HG03159 (cell line): ENCODE measurements at regions not wholly inside any gene's neighbourhood (a gene's known extent, or its start where the extent isn't known, plus 50 kb on each side); places are given as distances from the start of the nearest gene placed in this dataset.
A peak's percentile ranks its signal among the peaks of the same experiment; 100 is the strongest.
"Not testable (repeated sequence)": the region's sequence is repeated elsewhere in the genome, so short reads cannot be mapped to it uniquely, and the experiment has no call there.

Experiments
- ATAC-seq: cut with Tn5 transposase; IDR thresholded peaks from one replicate; pipeline ENCODE4 v1.9.1; 2021; ENCODE audit warnings: mild to moderate bottlenecking, moderate library complexity; ENCODE audit not compliant: unreplicated experiment

- no peak for ATAC-seq
These were observed 247.0 kb upstream of the MAF start for GRCh38 chr16:79847569-79847968.

- no peak for ATAC-seq
These were observed 246.6 kb upstream of the MAF start for GRCh38 chr16:79847101-79847500.

DNA sequence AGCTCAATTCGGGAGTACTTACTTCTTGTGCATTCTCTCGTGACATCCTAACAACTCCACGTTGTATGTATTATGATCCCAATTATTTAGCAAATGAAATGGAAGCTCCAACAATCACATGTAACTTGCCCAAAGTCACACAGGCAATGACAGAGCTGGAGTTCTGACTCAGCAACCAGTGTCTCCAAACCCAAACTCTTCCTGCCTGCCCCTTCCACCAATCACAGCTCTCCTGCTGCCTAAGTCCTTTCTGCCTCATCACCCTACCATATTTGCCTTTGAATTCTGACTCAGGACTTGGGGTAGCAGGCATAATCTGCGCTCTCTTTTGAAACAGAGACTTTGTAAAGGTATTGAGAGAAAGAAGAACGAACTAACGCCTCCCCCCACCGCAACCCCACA is 245.2 kb upstream of the MAF start:
- ATAC-seq: no peak

DNA sequence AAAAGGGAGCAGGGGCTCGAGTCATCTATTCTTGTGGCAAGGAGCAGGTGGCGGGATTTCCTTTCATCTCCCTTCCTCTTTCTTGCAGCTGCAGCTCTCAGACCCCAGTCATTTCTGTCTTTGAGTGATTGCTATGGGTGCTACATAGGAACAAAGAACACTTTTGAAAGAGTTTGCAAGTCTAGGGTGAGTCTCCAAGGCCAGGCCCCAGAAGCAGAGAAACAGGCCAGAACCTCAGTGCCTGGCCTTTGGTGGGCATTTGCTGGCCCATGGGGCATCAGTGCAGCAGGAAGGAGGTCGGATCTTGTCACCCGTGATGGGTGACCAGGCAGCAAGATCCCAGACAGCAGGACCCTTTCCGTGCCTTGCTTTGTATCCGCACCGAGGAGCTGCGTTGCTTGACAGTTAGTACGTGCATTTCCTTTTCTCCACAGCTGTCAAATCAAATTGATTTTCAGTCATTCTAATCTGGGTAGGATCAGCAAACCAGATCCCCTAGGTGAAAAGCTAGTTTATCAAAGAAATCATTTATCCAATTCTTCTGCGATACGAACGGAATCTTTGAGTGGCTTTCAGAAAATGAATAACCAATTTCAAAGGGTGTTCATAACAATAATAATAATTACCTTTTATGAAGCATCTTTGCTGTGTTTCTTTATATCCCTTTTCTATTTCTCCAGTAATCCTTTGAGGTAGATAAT is 244.6 kb upstream of the MAF start:
- ATAC-seq: peak; percentile 89

DNA sequence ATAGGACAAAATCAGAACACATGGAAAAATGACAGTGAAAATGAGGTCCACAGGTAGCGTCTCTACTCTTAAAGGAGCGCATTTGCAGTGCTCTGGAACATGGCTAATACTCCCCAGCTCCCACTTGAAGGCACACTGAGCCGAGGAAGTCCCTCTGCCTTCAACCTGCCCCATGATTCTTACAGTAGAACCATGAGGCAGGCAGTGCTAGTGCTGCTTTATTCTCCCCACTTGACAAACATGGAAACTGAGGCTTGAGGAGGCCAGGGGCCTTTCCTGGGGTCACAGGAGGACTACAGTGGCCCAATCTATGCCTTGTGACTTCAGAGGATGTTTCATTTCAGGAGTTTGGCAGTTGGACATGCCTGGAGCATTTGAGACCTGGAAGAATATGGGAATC is 244.1 kb upstream of the MAF start:
- ATAC-seq: peak; percentile 1

- peak; percentile 32 for ATAC-seq
These were observed 243.1 kb upstream of the MAF start for GRCh38 chr16:79843631-79844043.

DNA sequence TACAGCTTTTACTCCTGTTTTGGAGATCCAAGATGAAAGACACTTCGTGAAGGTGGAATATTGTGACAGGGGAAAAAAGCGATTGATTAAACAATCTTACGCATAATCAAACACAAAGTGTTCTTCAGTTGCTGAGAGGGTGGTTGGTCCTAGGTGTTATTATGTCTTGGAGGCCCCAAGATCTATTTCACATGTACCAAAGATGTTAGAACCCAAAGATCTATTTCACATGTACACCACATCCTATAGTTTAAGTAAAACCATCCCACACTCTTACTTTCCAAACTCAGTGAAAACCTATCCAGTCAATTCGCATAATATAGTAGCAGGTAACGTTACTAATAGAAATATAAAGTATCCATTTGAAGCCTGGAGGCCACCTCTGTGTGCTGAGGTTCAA is 242.6 kb upstream of the MAF start:
- no peak for ATAC-seq

GRCh38 chr16:79842197-79842596 is 241.7 kb upstream of the MAF start:
- ATAC-seq: no peak

DNA sequence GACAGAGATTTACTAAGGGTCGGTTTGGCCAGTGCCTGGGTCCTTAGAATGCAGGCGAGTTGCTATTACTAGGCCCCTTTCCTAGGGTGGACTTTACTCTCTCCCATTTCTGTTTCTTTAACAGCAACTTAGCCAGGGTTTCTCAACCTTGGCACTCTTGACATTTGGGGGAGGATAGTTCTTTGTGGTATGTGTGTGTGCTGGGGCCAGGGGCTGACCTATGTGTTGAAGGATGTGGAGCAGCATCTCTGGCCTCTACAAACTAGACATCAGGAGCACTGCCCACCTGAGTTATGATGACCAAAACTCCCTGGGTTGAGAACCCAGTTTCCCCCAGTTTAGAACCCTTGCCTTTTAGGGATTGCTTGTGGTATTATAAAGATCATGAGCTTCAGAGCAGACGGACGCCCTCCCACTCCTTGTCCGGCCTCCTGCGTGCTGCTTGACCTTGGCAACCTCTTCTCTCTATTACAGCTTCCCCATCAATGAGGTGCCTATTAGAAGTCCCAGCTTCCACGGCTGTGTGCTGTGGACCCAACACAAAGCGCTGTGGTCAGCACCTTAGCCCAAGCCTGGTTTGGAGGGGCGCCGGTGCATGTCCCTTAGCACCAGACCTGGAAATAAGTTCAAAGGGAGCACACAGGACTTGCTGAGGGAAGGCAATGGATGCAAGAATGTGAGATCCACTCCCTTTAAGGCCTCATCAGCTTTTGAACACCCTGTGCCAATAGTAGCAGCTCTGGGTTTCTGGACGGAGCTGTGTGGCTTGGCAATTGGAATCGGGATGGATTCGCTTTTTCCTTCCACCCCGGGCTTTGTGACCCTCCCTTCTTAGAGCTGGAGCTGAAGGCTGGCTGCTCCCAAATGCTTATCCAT is 239.2 kb upstream of the MAF start:
- ATAC-seq: no peak

DNA sequence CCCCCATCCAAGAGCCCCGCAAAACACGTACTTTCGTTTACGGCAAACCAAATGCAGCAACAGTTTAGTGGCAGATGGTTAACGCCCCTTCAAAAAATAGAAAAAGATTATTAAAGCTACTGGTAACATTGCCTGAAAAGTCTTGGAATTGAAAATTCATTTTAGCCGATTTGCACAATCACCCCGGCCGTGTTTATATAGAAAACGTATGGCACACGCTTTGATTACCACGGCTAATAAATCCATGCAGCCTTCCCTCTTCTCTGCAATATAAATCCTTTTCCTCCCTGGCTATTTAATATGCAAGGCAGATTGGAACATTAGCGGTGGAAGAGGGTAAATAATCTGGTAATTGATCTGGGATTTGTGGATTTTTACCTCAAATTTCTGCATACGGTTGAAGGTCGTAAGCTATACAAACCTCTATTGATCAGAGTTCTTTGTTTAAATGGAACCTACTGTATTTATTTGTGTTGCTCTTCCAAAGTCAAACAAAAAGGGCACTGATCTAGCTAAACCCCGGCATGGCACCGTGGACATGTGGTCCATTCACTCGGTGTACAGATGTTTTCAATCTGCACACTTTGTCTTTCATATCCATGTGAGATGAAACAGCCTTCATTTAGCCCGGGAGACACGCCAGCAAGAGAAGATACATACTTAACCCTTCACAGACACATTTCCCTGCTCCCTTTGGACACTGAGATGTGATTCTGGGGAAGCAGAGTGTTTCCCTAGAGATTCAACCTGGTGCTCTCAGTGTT is 238.1 kb upstream of the MAF start:
- ATAC-seq: no peak

DNA sequence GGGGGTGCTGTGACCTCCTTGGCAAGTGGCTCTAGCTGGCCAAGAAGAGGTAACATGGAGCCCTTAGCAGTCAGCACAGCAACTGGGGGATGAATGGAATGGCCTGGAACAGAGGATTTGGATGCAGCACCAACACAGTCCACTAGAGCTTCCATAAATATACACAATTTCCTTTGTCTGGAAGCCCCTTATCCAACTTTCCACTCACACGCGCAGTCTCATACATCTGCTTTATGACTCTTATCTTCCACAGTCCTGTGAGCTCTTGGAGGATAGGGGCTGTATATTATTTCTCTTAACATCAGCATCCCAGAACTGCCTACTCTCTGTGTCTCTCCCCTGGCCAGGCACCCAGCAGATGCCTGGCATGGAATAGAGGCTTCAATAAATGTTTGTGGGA is 235.6 kb upstream of the MAF start:
- ATAC-seq: no peak

- no peak for ATAC-seq
These were observed 234.7 kb upstream of the MAF start for GRCh38 chr16:79835194-79835593.

DNA sequence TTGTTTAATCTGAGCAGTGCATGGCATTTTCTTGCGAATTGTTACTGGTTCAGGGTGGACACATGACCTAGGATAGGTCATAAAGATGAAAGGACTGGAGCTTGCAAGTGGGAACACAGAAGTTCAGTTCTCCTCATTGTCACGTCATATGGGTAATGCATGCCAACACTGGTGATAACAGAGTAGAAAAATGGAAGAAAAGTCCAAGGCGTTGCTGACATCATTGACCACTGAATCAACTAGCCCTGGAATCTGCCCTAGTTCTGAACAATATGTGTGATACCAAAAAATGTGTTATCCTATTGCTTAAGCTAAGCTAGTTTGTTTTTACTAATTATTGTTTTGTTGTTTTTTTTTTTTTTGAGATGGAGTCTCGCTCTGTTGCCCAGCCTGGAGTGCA is 234.2 kb upstream of the MAF start:
- ATAC-seq: no peak

DNA sequence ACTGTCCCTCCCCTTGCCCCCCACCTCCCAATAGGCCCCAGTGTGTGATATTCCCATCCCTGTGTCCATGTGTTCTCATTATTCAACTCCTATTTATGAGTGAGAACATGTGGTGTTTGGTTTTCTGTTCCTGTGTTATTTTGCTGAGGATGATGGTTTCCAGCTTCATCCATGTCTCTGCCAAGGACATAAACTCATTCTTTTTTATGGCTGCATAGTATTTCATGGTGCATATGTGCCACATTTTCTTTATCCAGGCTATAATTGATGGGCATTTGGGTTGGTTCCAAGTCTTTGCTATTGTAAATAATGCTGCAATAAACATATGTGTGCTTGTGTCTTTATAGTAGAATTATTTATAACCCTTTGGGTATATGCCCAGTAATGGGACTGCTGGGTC is 233.5 kb upstream of the MAF start:
- not testable (repeated sequence) for ATAC-seq

- no peak for ATAC-seq
These were observed 233.0 kb upstream of the MAF start for GRCh38 chr16:79833559-79833958.

DNA sequence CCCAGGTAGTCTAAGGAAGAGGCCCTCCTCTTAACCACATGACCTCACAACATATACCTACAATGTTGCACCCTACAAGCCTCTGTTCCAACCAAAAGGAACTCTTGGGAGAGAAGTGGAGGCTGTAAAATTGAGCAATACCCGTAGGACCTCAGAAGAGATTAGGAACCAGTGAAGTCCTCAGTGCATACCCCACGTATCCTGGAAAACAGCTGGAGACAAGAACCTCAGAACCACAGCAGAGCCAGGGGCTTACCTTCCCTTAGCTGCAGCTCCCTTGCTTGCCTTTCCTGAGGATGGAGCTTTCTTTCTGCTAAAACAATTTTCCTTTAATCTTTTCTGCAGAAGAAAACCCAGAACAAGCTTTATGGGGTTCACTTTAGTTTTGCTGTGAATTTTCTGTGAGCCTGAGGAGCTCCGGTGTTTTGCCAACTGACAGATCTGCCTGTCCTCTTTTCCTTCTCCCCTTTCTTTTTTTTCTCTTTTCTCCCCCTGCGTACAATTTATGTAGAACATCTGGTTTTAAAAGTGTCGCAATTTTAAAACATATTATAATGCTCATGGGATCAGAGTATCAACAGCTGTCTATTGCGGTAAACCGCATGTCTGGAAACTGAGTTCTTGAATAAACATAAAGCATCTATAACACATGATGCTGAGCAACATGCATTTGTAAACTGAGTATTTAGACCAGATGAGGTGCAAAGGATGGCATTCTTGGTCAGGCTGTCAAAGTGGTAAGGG is 226.4 kb upstream of the MAF start:
- no peak for ATAC-seq

DNA sequence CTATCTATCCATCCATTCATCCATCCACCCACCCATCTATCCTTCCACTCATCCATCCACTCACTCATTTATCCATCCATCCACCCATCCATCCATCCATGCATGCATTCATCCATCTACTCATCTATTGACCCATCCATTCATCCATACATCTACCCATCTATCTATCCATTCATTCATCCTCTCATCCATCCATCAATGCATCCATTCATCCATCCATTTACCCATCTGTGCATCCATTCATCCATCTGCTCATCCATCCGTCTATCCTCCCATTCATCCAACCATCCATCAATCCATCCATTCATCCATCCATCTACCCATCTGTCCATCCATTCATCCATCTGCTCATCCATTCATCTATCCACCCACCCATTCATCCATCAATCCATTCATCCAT is 224.5 kb upstream of the MAF start:
- ATAC-seq: no peak

DNA sequence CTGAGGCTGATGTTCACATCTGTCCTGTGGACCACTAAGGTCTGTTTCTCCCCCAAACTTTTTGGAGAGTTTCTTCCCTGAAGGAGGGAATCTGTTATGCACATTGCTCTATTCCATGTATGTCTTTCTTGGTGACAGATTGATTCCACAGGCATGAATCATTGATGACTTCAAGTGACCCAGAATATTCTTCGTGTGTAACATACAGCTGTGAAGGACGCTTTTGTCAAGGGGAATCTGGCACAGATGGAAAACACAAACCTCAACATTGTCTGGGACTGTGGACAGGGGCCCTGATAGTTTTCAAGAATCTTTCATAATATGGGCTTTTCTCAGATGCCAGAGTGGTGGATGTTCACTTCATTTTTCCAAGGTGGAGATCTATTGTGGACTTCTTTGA is 223.1 kb upstream of the MAF start:
- no peak for ATAC-seq

GRCh38 chr16:79821911-79822310 is 221.4 kb upstream of the MAF start:
- ATAC-seq: no peak

DNA sequence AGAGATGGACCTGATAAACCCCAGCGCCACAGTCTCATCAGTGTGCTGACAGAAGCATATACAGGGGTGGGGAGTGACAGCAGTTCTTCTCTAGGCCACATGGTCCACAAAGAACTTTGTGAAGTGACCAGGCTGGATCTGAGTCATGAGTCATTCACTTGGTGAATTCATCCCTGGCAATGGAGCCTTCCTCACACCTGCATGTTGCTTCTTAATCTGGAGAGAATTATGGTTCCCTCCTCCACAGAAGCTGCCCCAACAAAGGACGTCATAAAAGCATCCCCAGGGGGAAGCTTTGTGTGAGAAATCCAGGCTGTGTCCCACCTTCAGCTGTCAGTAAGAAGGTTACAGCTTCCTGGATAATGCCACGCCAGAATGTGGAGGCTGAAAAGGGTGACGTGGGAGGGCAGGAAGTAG is 215.6 kb upstream of the MAF start:
- no peak for ATAC-seq

DNA sequence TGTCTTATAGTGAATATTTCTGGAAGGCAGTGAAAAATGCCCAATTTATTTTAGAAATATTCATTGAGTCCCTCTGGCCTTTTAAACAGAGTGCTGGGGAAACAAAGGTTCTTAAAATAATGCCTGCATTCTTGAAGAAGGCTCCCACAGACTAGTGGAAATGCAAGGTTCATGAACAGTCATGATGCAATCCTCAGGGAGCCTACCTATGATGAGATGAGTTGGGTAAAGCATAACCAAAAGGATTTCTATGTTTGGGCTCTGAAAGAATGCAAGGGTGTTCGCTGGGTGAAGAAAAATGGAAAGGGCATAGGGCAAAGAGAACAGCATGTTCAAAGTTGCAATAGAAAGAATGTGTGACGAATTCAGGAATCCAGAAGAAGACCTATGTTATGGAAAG is 214.5 kb upstream of the MAF start:
- ATAC-seq: no peak
